ENCODE measurements at regions not wholly inside any gene's neighbourhood (a gene's known extent, or its start where the extent isn't known, plus 50 kb on each side); places are given as distances from the start of the nearest gene placed in this dataset.

- Histone ChIP-seq H3K36me3 (ENCODE audit: control insufficient read depth in 2 of 2, insufficient read depth in 1 of 2, low read length in 2 of 2) (no peaks in the 10 kb centered on the region), H3K4me1 (ENCODE audit: control insufficient read depth, insufficient read depth, low read length) (no peaks in the 10 kb centered on the region), H3K27ac (ENCODE audit: extremely low read depth, low read depth, low read length) (no peak overlapping the region), H3K4me3 (ENCODE audit: low read depth, low read length) (no peak overlapping the region), H3K9me3 (ENCODE audit: control insufficient read depth, insufficient read depth, low read depth, low read length) (no peaks in the 10 kb centered on the region)
- CTCF ChIA-PET = no interaction called here
- no peak for TF ChIP-seq EGR2 (tag by site-specific recombination; IDR thresholded peaks at IDR 0.05; ENCODE audit: low read depth)
- TF ChIP-seq, protein P1, sequence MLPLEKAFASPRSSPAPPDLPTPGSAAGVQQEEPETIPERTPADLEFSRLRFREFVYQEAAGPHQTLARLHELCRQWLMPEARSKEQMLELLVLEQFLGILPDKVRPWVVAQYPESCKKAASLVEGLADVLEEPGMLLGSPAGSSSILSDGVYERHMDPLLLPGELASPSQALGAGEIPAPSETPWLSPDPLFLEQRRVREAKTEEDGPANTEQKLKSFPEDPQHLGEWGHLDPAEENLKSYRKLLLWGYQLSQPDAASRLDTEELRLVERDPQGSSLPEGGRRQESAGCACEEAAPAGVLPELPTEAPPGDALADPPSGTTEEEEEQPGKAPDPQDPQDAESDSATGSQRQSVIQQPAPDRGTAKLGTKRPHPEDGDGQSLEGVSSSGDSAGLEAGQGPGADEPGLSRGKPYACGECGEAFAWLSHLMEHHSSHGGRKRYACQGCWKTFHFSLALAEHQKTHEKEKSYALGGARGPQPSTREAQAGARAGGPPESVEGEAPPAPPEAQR (tag by site-specific recombination; IDR thresholded peaks at IDR 0.05) = no peak
- no peak for TF ChIP-seq ZNF747 (tag by site-specific recombination; IDR thresholded peaks at IDR 0.05)
- TF ChIP-seq ZNF510 (tag by site-specific recombination; IDR thresholded peaks at IDR 0.05; ENCODE audit: insufficient replicate concordance) = no peak
- no peak for TF ChIP-seq ZNF24 (tag by site-specific recombination; IDR thresholded peaks at IDR 0.05)
- no peak for TF ChIP-seq ZFP37 (tag by site-specific recombination; IDR thresholded peaks at IDR 0.05)
- TF ChIP-seq HOXD13 (CRISPR knock-in tag; IDR thresholded peaks at IDR 0.05; ENCODE audit: borderline replicate concordance) = no peak
- TF ChIP-seq, protein P2, sequence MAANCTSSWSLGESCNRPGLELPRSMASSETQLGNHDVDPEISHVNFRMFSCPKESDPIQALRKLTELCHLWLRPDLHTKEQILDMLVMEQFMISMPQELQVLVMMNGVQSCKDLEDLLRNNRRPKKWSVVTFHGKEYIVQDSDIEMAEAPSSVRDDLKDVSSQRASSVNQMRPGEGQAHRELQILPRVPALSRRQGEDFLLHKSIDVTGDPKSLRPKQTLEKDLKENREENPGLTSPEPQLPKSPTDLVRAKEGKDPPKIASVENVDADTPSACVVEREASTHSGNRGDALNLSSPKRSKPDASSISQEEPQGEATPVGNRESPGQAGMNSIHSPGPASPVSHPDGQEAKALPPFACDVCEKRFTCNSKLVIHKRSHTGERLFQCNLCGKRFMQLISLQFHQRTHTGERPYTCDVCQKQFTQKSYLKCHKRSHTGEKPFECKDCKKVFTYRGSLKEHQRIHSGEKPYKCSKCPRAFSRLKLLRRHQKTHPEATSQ (tag by site-specific recombination; IDR thresholded peaks at IDR 0.05) = no peak
- no peak for TF ChIP-seq ZNF521 (tag by site-specific recombination; IDR thresholded peaks at IDR 0.05)
- TF ChIP-seq ZNF202 (tag by site-specific recombination; IDR thresholded peaks at IDR 0.05; ENCODE audit: borderline replicate concordance) = no peak
- TF ChIP-seq ZNF169 (tag by site-specific recombination; IDR thresholded peaks at IDR 0.05) = no peak
- TF ChIP-seq, protein P3, sequence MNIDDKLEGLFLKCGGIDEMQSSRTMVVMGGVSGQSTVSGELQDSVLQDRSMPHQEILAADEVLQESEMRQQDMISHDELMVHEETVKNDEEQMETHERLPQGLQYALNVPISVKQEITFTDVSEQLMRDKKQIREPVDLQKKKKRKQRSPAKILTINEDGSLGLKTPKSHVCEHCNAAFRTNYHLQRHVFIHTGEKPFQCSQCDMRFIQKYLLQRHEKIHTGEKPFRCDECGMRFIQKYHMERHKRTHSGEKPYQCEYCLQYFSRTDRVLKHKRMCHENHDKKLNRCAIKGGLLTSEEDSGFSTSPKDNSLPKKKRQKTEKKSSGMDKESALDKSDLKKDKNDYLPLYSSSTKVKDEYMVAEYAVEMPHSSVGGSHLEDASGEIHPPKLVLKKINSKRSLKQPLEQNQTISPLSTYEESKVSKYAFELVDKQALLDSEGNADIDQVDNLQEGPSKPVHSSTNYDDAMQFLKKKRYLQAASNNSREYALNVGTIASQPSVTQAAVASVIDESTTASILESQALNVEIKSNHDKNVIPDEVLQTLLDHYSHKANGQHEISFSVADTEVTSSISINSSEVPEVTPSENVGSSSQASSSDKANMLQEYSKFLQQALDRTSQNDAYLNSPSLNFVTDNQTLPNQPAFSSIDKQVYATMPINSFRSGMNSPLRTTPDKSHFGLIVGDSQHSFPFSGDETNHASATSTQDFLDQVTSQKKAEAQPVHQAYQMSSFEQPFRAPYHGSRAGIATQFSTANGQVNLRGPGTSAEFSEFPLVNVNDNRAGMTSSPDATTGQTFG (tag by site-specific recombination; IDR thresholded peaks at IDR 0.05; ENCODE audit: borderline replicate concordance) = no peak
- no peak for TF ChIP-seq REPIN1 (tag by site-specific recombination; IDR thresholded peaks at IDR 0.05; ENCODE audit: low read depth)
- no peak for TF ChIP-seq TCF7L2 (IDR thresholded peaks at IDR 0.05; ENCODE audit: borderline replicate concordance, low read depth, low read length)
- TF ChIP-seq, protein P4, sequence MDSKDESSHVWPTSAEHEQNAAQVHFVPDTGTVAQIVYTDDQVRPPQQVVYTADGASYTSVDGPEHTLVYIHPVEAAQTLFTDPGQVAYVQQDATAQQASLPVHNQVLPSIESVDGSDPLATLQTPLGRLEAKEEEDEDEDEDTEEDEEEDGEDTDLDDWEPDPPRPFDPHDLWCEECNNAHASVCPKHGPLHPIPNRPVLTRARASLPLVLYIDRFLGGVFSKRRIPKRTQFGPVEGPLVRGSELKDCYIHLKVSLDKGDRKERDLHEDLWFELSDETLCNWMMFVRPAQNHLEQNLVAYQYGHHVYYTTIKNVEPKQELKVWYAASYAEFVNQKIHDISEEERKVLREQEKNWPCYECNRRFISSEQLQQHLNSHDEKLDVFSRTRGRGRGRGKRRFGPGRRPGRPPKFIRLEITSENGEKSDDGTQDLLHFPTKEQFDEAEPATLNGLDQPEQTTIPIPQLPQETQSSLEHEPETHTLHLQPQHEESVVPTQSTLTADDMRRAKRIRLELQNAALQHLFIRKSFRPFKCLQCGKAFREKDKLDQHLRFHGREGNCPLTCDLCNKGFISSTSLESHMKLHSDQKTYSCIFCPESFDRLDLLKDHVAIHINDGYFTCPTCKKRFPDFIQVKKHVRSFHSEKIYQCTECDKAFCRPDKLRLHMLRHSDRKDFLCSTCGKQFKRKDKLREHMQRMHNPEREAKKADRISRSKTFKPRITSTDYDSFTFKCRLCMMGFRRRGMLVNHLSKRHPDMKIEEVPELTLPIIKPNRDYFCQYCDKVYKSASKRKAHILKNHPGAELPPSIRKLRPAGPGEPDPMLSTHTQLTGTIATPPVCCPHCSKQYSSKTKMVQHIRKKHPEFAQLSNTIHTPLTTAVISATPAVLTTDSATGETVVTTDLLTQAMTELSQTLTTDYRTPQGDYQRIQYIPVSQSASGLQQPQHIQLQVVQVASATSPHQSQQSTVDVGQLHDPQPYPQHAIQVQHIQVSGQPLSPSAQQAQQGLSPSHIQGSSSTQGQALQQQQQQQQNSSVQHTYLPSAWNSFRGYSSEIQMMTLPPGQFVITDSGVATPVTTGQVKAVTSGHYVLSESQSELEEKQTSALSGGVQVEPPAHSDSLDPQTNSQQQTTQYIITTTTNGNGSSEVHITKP (tag by site-specific recombination; IDR thresholded peaks at IDR 0.05) = no peak
- TF ChIP-seq ZNF645 (tag by site-specific recombination; IDR thresholded peaks at IDR 0.05) = no peak
- TF ChIP-seq, protein P5, sequence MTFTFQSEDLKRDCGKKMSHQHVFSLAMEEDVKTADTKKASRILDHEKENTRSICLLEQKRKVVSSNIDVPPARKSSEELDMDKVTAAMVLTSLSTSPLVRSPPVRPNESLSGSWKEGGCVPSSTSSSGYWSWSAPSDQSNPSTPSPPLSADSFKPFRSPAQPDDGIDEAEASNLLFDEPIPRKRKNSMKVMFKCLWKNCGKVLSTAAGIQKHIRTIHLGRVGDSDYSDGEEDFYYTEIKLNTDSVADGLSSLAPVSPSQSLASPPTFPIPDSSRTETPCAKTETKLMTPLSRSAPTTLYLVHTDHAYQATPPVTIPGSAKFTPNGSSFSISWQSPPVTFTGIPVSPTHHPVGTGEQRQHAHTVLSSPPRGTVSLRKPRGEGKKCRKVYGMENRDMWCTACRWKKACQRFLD (tag by site-specific recombination; IDR thresholded peaks at IDR 0.05) = no peak
- POLR2A ChIA-PET = no interaction called here
Observed at GRCh38 chr13:90701264-90701663, 646.2 kb upstream of the MIR17HG start.

All from HEK293 (cell line).